Caco-2 (cell line): ENCODE measurements at regions not wholly inside any gene's neighbourhood (a gene's known extent, or its start where the extent isn't known, plus 50 kb on each side); places are given as distances from the start of the nearest gene placed in this dataset.

ENCODE experiments used
- BruUV-seq: library from RNA; stranded (reverse); fragments of 400-500 nt; replicated peaks from 2 replicates; lab custom pipeline; 2021; lab: Mats Ljungman, UMichigan
- CTCF ChIA-PET: fragments of 300-600 bp; sonication (Branson Sonifier 250); formaldehyde crosslinking; loops from one replicate; lab custom pipeline; 2022; ENCODE audit warnings: antibody characterized with exemption; lab: Charles Lee
- POLR2A ChIA-PET: fragments of 300-600 bp; sonication (Branson Sonifier 250); formaldehyde crosslinking; loops from one replicate; lab custom pipeline; 2022; ENCODE audit warnings: antibody characterized with exemption; lab: Charles Lee
- DNase-seq, 2 experiments: peaks; one replicate each; pipeline versions ENCODE4 v3.0.0 to v3.0.0-alpha.2; 2020 to 2022
- H3K27me3 ChIP-seq: replicated peaks from 2 replicates; pipeline ENCODE4 v1.6.0; 2011; ENCODE audit warnings: low read length; ENCODE audit not compliant: control insufficient read depth, insufficient read depth
- H3K36me3 ChIP-seq: 2 replicates; pipeline ENCODE4 v1.5.1; 2011; ENCODE audit warnings: low read length; ENCODE audit not compliant: control insufficient read depth, insufficient read depth
- H3K4me1 ChIP-seq: fragments of 250-450 bp; sonication (Bioruptor Pico); 2 replicates; pipeline ENCODE4 v1.5.1; 2020; ENCODE audit warnings: mild to moderate bottlenecking
- H3K4me3 ChIP-seq: 2 replicates; pipeline ENCODE4 v1.5.1; 2011; ENCODE audit warnings: low read depth, mild to moderate bottlenecking, control low read depth, low read length
- H3K9me3 ChIP-seq: fragments of 250-450 bp; sonication (Bioruptor Pico); 2 replicates; pipeline ENCODE4 v1.5.1; 2020; ENCODE audit warnings: mild to moderate bottlenecking, moderate library complexity
- H3K27ac Mint-ChIP-seq: one replicate; pipeline ENCODE4 v1.8.0; 2022; ENCODE audit warnings: mixed read lengths; ENCODE audit not compliant: unreplicated experiment
- H3K27me3 Mint-ChIP-seq: one replicate; pipeline ENCODE4 v1.8.0; 2022; ENCODE audit warnings: mixed read lengths; ENCODE audit not compliant: insufficient read depth, unreplicated experiment
- H3K36me3 Mint-ChIP-seq: one replicate; pipeline ENCODE4 v1.8.0; 2022; ENCODE audit warnings: mild to moderate bottlenecking, mixed read lengths; ENCODE audit not compliant: insufficient read depth, unreplicated experiment
- H3K4me1 Mint-ChIP-seq: one replicate; pipeline ENCODE4 v1.8.0; 2022; ENCODE audit warnings: low read depth, mixed read lengths; ENCODE audit not compliant: unreplicated experiment
- H3K4me3 Mint-ChIP-seq: one replicate; pipeline ENCODE4 v1.8.0; 2022; ENCODE audit warnings: mild to moderate bottlenecking, moderate library complexity, mixed read lengths; ENCODE audit not compliant: unreplicated experiment
- H3K9me3 Mint-ChIP-seq: one replicate; pipeline ENCODE4 v1.8.0; 2022; ENCODE audit warnings: mixed read lengths; ENCODE audit not compliant: unreplicated experiment
- CTCF ChIP-seq, 2 experiments: fragments of 200-600 bp in 1 of 2; IDR thresholded peaks; 1 replicate in 1 of 2; 2 replicates in 1 of 2; pipeline versions ENCODE4 v1.5.1 to v1.8.0; 2011 to 2022; ENCODE audit warnings: antibody characterized with exemption in 1 of 2, control low read depth in 1 of 2, inconsistent platforms in 1 of 2, low read depth in 1 of 2, low read length in 1 of 2, mild to moderate bottlenecking in 1 of 2, moderate library complexity in 1 of 2; ENCODE audit not compliant: insufficient read depth in 1 of 2, severe bottlenecking in 1 of 2, unreplicated experiment in 1 of 2
- intact Hi-C: fragments of 100-400 bp; cut with micrococcal nuclease; formaldehyde crosslinking; loops from one replicate; pipeline ENCODE4 v1.10.0; 2022; ENCODE audit not compliant: unreplicated experiment

GRCh38 chr6:33862536-33862935 lies 58.7 kb upstream of the MLN start:
- Mint-ChIP-seq H3K9me3 (peaks cover 12% of the 10 kb centered on the region), H3K27ac (no peak overlapping the region), H3K4me1 (no peaks in the 10 kb centered on the region), H3K36me3 (no peaks in the 10 kb centered on the region), H3K4me3 (no peak overlapping the region), H3K27me3 (peaks cover 2% of the 10 kb centered on the region)
- BruUV-seq = no TSS peak
- no peaks in the 10 kb centered on the region for H3K27me3 ChIP-seq
- CTCF ChIA-PET = no interaction called here
- no peak overlapping the region for H3K4me3 ChIP-seq
- POLR2A ChIA-PET = no interaction called here
- no peaks in the 10 kb centered on the region for H3K9me3 ChIP-seq
- TF ChIP-seq CTCF (IDR thresholded peaks at IDR 0.05; ENCODE audit: insufficient read depth in 1 of 2, low read depth in 1 of 2, low read length in 1 of 2, severe bottlenecking in 1 of 2, unreplicated experiment in 1 of 2) = no peak
- no peak for DNase-seq
- H3K4me1 ChIP-seq = 0 out of 2 replicates have a peak, but pooled peaks cover 5% of the 10 kb centered on the region
- H3K36me3 ChIP-seq = no peaks in the 10 kb centered on the region
- intact Hi-C loops = no loop called here

- Histone ChIP-seq H3K4me1 (0 out of 2 replicates have a peak, but pooled peaks cover 5% of the 10 kb centered on the region), H3K27me3 (no peaks in the 10 kb centered on the region), H3K4me3 (no peak overlapping the region), H3K36me3 (no peaks in the 10 kb centered on the region), H3K9me3 (no peaks in the 10 kb centered on the region)
- Mint-ChIP-seq H3K36me3 (no peaks in the 10 kb centered on the region), H3K27me3 (peaks cover 2% of the 10 kb centered on the region), H3K4me3 (no peak overlapping the region), H3K4me1 (no peaks in the 10 kb centered on the region), H3K27ac (no peak overlapping the region), H3K9me3 (peaks cover 12% of the 10 kb centered on the region)
- ChIA-PET POLR2A (no interaction called here), CTCF (interaction anchor here (0.9 kb wide), 1 partner anchor 8 kb away, joined by 3 read pairs; no protein-coding TSS in a partner anchor)
- DNase-seq = no peak
- intact Hi-C loops = no loop called here
- TF ChIP-seq CTCF (IDR thresholded peaks at IDR 0.05; ENCODE audit: insufficient read depth in 1 of 2, low read depth in 1 of 2, low read length in 1 of 2, severe bottlenecking in 1 of 2, unreplicated experiment in 1 of 2) = no peak
- no TSS peak for BruUV-seq
Measured at GRCh38 chr6:33861722-33862121, 57.9 kb upstream of the MLN start.

- POLR2A ChIA-PET = no interaction called here
- no peak for DNase-seq
- no peaks in the 10 kb centered on the region for H3K36me3 ChIP-seq
- no peak overlapping the region for H3K4me3 ChIP-seq
- peaks cover 10% of the 10 kb centered on the region; the same call in 1 of the 2 replicates for H3K4me1 ChIP-seq
- no peaks in the 10 kb centered on the region for H3K9me3 ChIP-seq
- CTCF ChIA-PET = no interaction called here
- no peaks in the 10 kb centered on the region for H3K4me1 Mint-ChIP-seq
- BruUV-seq = no TSS peak
- intact Hi-C loops = no loop called here
- H3K4me3 Mint-ChIP-seq = no peak overlapping the region
- no peak for TF ChIP-seq CTCF (IDR thresholded peaks at IDR 0.05; ENCODE audit: insufficient read depth in 1 of 2, low read depth in 1 of 2, low read length in 1 of 2, severe bottlenecking in 1 of 2, unreplicated experiment in 1 of 2)
- peaks cover 5% of the 10 kb centered on the region for H3K9me3 Mint-ChIP-seq
- no peaks in the 10 kb centered on the region for H3K36me3 Mint-ChIP-seq
- H3K27me3 ChIP-seq = no peaks in the 10 kb centered on the region
- H3K27ac Mint-ChIP-seq = no peak overlapping the region
- no peaks in the 10 kb centered on the region for H3K27me3 Mint-ChIP-seq
Measured at GRCh38 chr6:33860706-33861474, 57.1 kb upstream of the MLN start.
